GM12878 (cell line): ENCODE measurements at regions not wholly inside any gene's neighbourhood (a gene's known extent, or its start where the extent isn't known, plus 50 kb on each side); places are given as distances from the start of the nearest gene placed in this dataset.

Source experiments
- ATAC-seq: fragments of 200-7000 bp; cut with Tn5 transposase; 3 replicates; pipeline ENCODE4 v1.9.1; 2020; ENCODE audit warnings: mild to moderate bottlenecking, moderate library complexity
- BruUV-seq: library from RNA; stranded (reverse); fragments of 400-500 nt; replicated peaks from 2 replicates; lab custom pipeline; 2021; lab: Mats Ljungman, UMichigan
- CTCF ChIA-PET: fragments of 300-600 bp; sonication (Branson Sonifier 250); formaldehyde crosslinking; extraction: SDS; loops from one replicate; lab custom pipeline; 2021; ENCODE audit warnings: inconsistent platforms; lab: Yijun Ruan, JAX
- POLR2A ChIA-PET: fragments of 350-600 bp; formaldehyde crosslinking; extraction: SDS; loops from one replicate; lab custom pipeline; 2021; ENCODE audit warnings: inconsistent platforms; lab: Charles Lee
- RAD21 ChIA-PET: fragments of 300-600 bp; sonication (Branson Sonifier 250); formaldehyde crosslinking; loops from one replicate; lab custom pipeline; 2023; ENCODE audit warnings: antibody characterized with exemption; ENCODE audit not compliant: unreplicated experiment; lab: Charles Lee
- SMC1A ChIA-PET: fragments of 300-600 bp; sonication (Branson Sonifier 250); formaldehyde crosslinking; loops from one replicate; lab custom pipeline; 2023; ENCODE audit not compliant: unreplicated experiment, uncharacterized antibody; lab: Charles Lee
- DNase-seq: peaks from one replicate; pipeline ENCODE4 v3.0.0-alpha.2; 2011; ENCODE audit warnings: low read depth, low spot score
- FAIRE-seq: peaks from 3 replicates; lab custom pipeline; 2011; peaks lifted over from hg19 to GRCh38; lab: Jason Lieb, UNC
- H2AFZ ChIP-seq: 2 replicates; pipeline ENCODE4 v1.6.0; 2011; ENCODE audit warnings: low read depth, low read length, control low read depth; ENCODE audit not compliant: control insufficient read depth
- H3K27ac ChIP-seq: 2 replicates; pipeline ENCODE4 v1.5.1; 2011; ENCODE audit warnings: control low read depth; ENCODE audit not compliant: control insufficient read depth, insufficient read depth
- H3K27me3 ChIP-seq, 2 experiments: replicated peaks in 1 of 2; 2 replicates each; pipeline versions ENCODE4 v1.6.0 to v1.6.1; 2011; ENCODE audit warnings: low read length in 1 of 2; ENCODE audit not compliant: control insufficient read depth in 2 of 2, insufficient read depth in 2 of 2
- H3K36me3 ChIP-seq, 2 experiments: 2 replicates each; pipeline ENCODE4 v1.5.1; 2011; ENCODE audit warnings: low read length in 1 of 2; ENCODE audit not compliant: control insufficient read depth in 2 of 2, insufficient read depth in 2 of 2
- H3K4me1 ChIP-seq: 2 replicates; pipeline ENCODE4 v1.6.1; 2011; ENCODE audit warnings: mild to moderate bottlenecking, low read length, moderate library complexity, mixed read lengths; ENCODE audit not compliant: control insufficient read depth, insufficient read depth
- H3K4me2 ChIP-seq: 2 replicates; pipeline ENCODE4 v1.6.0; 2011; ENCODE audit warnings: control low read depth; ENCODE audit not compliant: control insufficient read depth, insufficient read depth
- H3K4me3 ChIP-seq: fragments of 200-600 bp; sonication (generic); 2 replicates; pipeline ENCODE4 v1.5.1; 2016
- H3K79me2 ChIP-seq: 2 replicates; pipeline ENCODE4 v1.6.0; 2011; ENCODE audit warnings: low read length; ENCODE audit not compliant: control insufficient read depth, insufficient read depth
- H3K9ac ChIP-seq: 2 replicates; pipeline ENCODE4 v1.8.0; 2011; ENCODE audit warnings: low read length, control low read depth, mixed read lengths; ENCODE audit not compliant: control insufficient read depth, insufficient read depth
- H3K9me3 ChIP-seq: replicated peaks from 3 replicates; pipeline ENCODE4 v1.5.1; 2011; ENCODE audit warnings: mild to moderate bottlenecking, low read length; ENCODE audit not compliant: control insufficient read depth, insufficient read depth
- H4K20me1 ChIP-seq: 2 replicates; pipeline ENCODE4 v1.6.0; 2011; ENCODE audit not compliant: control insufficient read depth, insufficient read depth
- E2F8 ChIP-seq: fragments of 450-650 bp; IDR thresholded peaks from 2 replicates; pipeline ENCODE4 v1.6.1; 2018; ENCODE audit warnings: mild to moderate bottlenecking, low read depth, moderate library complexity; ENCODE audit not compliant: partially characterized antibody
- E4F1 ChIP-seq: fragments of 450-650 bp; IDR thresholded peaks from 2 replicates; pipeline ENCODE4 v1.6.1; 2018; ENCODE audit warnings: borderline replicate concordance, mild to moderate bottlenecking; ENCODE audit not compliant: partially characterized antibody
- RBBP5 ChIP-seq: fragments of 200-600 bp; sonication (generic); conservative IDR thresholded peaks from 2 replicates; pipeline ENCODE4 v1.6.1; 2016
- SKIL ChIP-seq: fragments of 450-650 bp; IDR thresholded peaks from 2 replicates; pipeline ENCODE4 v1.6.1; 2017; ENCODE audit warnings: mild to moderate bottlenecking, low read depth, inconsistent platforms; ENCODE audit not compliant: poor library complexity, severe bottlenecking
- USF1 ChIP-seq: IDR thresholded peaks from 2 replicates; pipeline ENCODE4 v1.6.1; 2011; ENCODE audit warnings: borderline replicate concordance, low read depth, mild to moderate bottlenecking, moderate library complexity, mixed read lengths, low read length; ENCODE audit not compliant: insufficient read depth; ENCODE audit errors: extremely low read length
- ZBTB4 ChIP-seq: fragments of 450-650 bp; formaldehyde crosslinking; IDR thresholded peaks from 2 replicates; pipeline ENCODE4 v1.4.0; 2022; ENCODE audit warnings: mild to moderate bottlenecking, moderate library complexity
- ZZZ3 ChIP-seq: IDR thresholded peaks from 2 replicates; pipeline ENCODE4 v1.6.1; 2011; ENCODE audit warnings: low read depth; ENCODE audit not compliant: control insufficient read depth, insufficient read length
- WGBS: methylation state at CpG from one replicate; pipeline ENCODE4 v1.1.6; 2016; ENCODE audit warnings: low lambda C conversion rate; ENCODE audit not compliant: insufficient replicate concordance, insufficient coverage; ENCODE audit errors: missing lambda C conversion rate; 5-methylcytosine and 5-hydroxymethylcytosine counted together
- in situ Hi-C: fragments of 300-500 bp; cut with MboI; formaldehyde crosslinking; loops from 9 replicates; pipeline ENCODE4 v1.14.3; 2018; ENCODE audit warnings: mixed read lengths
- intact Hi-C: fragments of 100-400 bp; cut with micrococcal nuclease; formaldehyde crosslinking; loops from one replicate; pipeline ENCODE4 v1.14.2; 2022; ENCODE audit not compliant: unreplicated experiment

GRCh38 chr17:53640808-53641207, 181.9 kb upstream of the KIF2B start:
- ATAC-seq (no peak), FAIRE-seq (no peak), DNase-seq (no peak)
- Histone ChIP-seq H3K4me1 (no peaks in the 10 kb centered on the region), H3K4me2 (no peak overlapping the region), H3K36me3 (no peaks in the 10 kb centered on the region), H3K27me3 (no peaks in the 10 kb centered on the region), H4K20me1 (no peaks in the 10 kb centered on the region), H3K4me3 (no peak overlapping the region), H2AFZ (no peak overlapping the region), H3K27ac (no peak overlapping the region), H3K79me2 (no peaks in the 10 kb centered on the region), H3K9me3 (no peaks in the 10 kb centered on the region), H3K9ac (no peak overlapping the region)
- ChIA-PET POLR2A (no interaction called here), RAD21 (no interaction called here), SMC1A (interaction anchor here (0.6 kb wide), 1 partner anchor 1005 kb away, joined by 3 read pairs; no protein-coding TSS in a partner anchor), CTCF (no interaction called here)
- WGBS: 43% methylated on average over 1 of the region's 1 CpG
- intact Hi-C loops (no loop called here), in situ Hi-C loops (no loop called here)
- no TSS peak for BruUV-seq
- TF ChIP-seq SKIL: no peak
- no peak for TF ChIP-seq ZBTB4 (CRISPR knock-in tag)
- TF ChIP-seq RBBP5: no peak
- TF ChIP-seq E2F8: no peak
- no peak for TF ChIP-seq USF1
- no peak for TF ChIP-seq E4F1
- no peak for TF ChIP-seq ZZZ3
